H9 (cell line): ENCODE measurements at regions not wholly inside any gene's neighbourhood (a gene's known extent, or its start where the extent isn't known, plus 50 kb on each side); places are given as distances from the start of the nearest gene placed in this dataset.

Source experiments
- DNase-seq: peaks from one replicate; pipeline ENCODE4 v3.0.0-alpha.2; 2017
- H2AFZ ChIP-seq: one replicate; pipeline ENCODE4 v1.6.1; 2013; ENCODE audit warnings: mild to moderate bottlenecking, low read length, control low read depth, moderate library complexity
- H2AK5ac ChIP-seq: 2 replicates; pipeline ENCODE4 v1.6.1; 2013; ENCODE audit warnings: low read length, control low read depth, mixed read lengths; ENCODE audit not compliant: insufficient read length
- H2BK120ac ChIP-seq: one replicate; pipeline ENCODE4 v1.6.1; 2013; ENCODE audit warnings: low read depth, mild to moderate bottlenecking, low read length, control low read depth, inconsistent platforms; ENCODE audit not compliant: poor library complexity, severe bottlenecking
- H2BK12ac ChIP-seq: 2 replicates; pipeline ENCODE4 v1.6.1; 2013; ENCODE audit warnings: low read length, control low read depth, mixed read lengths, low read depth; ENCODE audit not compliant: insufficient read length
- H2BK15ac ChIP-seq: 2 replicates; pipeline ENCODE4 v1.6.1; 2013; ENCODE audit warnings: low read depth, low read length, control low read depth
- H2BK20ac ChIP-seq: one replicate; pipeline ENCODE4 v1.6.1; 2013; ENCODE audit warnings: low read depth, mild to moderate bottlenecking, low read length, control low read depth, inconsistent platforms; ENCODE audit not compliant: poor library complexity, severe bottlenecking
- H2BK5ac ChIP-seq: 2 replicates; pipeline ENCODE4 v1.6.1; 2013; ENCODE audit warnings: low read length, control low read depth, mixed read lengths; ENCODE audit not compliant: insufficient read length
- H3K14ac ChIP-seq: 2 replicates; pipeline ENCODE4 v1.6.1; 2013; ENCODE audit warnings: low read length, control low read depth; ENCODE audit not compliant: insufficient read depth
- H3K18ac ChIP-seq: 2 replicates; pipeline ENCODE4 v1.6.1; 2013; ENCODE audit warnings: low read depth, mild to moderate bottlenecking, mixed read lengths, low read length, control low read depth; ENCODE audit not compliant: insufficient read length
- H3K23ac ChIP-seq: 2 replicates; pipeline ENCODE4 v1.6.1; 2013; ENCODE audit warnings: low read length, control low read depth, mixed read lengths, low read depth; ENCODE audit not compliant: insufficient read length
- H3K23me2 ChIP-seq: 2 replicates; pipeline ENCODE4 v1.6.1; 2013; ENCODE audit warnings: low read depth, mild to moderate bottlenecking, mixed read lengths, low read length, control low read depth; ENCODE audit not compliant: insufficient read length, poor library complexity, severe bottlenecking
- H3K27ac ChIP-seq: 2 replicates; pipeline ENCODE4 v1.5.1; 2013; ENCODE audit warnings: low read length, control low read depth, mixed read lengths, low read depth; ENCODE audit not compliant: insufficient read length
- H3K27me3 ChIP-seq: 2 replicates; pipeline ENCODE4 v1.6.1; 2013; ENCODE audit warnings: low read length, control low read depth, inconsistent platforms; ENCODE audit not compliant: insufficient read depth
- H3K4ac ChIP-seq: 2 replicates; pipeline ENCODE4 v1.6.1; 2013; ENCODE audit warnings: low read depth, mild to moderate bottlenecking, control low read depth, inconsistent platforms, low read length, moderate library complexity
- H3K4me1 ChIP-seq: 2 replicates; pipeline ENCODE4 v1.6.1; 2013; ENCODE audit warnings: low read length, control low read depth, inconsistent platforms; ENCODE audit not compliant: insufficient read depth
- H3K4me2 ChIP-seq: 2 replicates; pipeline ENCODE4 v1.6.1; 2013; ENCODE audit warnings: low read length, control low read depth, mixed read lengths; ENCODE audit not compliant: insufficient read length, insufficient read depth
- H3K56ac ChIP-seq: 2 replicates; pipeline ENCODE4 v1.6.1; 2013; ENCODE audit warnings: low read depth, mild to moderate bottlenecking, mixed read lengths, low read length, control low read depth; ENCODE audit not compliant: insufficient read length
- H3K79me1 ChIP-seq: 2 replicates; pipeline ENCODE4 v1.6.1; 2013; ENCODE audit warnings: low read depth, mild to moderate bottlenecking, moderate library complexity, low read length, control low read depth, inconsistent platforms; ENCODE audit not compliant: insufficient read depth, poor library complexity, severe bottlenecking
- H3K79me2 ChIP-seq: 2 replicates; pipeline ENCODE4 v1.6.1; 2013; ENCODE audit warnings: low read length, control low read depth, inconsistent platforms; ENCODE audit not compliant: insufficient read depth
- H3K9ac ChIP-seq: 2 replicates; pipeline ENCODE4 v1.6.1; 2013; ENCODE audit warnings: low read length, control low read depth, mixed read lengths; ENCODE audit not compliant: insufficient read length; ENCODE audit errors: extremely low read depth
- H3K9me3 ChIP-seq: one replicate; pipeline ENCODE4 v1.6.1; 2013; ENCODE audit warnings: low read depth, low read length, inconsistent platforms; ENCODE audit not compliant: control insufficient read depth
- H3T11ph ChIP-seq: one replicate; pipeline ENCODE4 v1.6.1; 2013; ENCODE audit warnings: mild to moderate bottlenecking, low read length, control low read depth, inconsistent platforms
- H4K20me1 ChIP-seq: one replicate; pipeline ENCODE4 v1.6.1; 2013; ENCODE audit not compliant: control insufficient read depth, insufficient read length, insufficient read depth
- H4K5ac ChIP-seq: 2 replicates; pipeline ENCODE4 v1.6.1; 2013; ENCODE audit warnings: low read depth, mild to moderate bottlenecking, mixed read lengths, low read length, control low read depth; ENCODE audit not compliant: insufficient read length
- H4K8ac ChIP-seq: replicated peaks from 2 replicates; pipeline ENCODE4 v1.6.1; 2013; ENCODE audit warnings: low read length, control low read depth, mixed read lengths, low read depth; ENCODE audit not compliant: insufficient read length
- H4K91ac ChIP-seq: 2 replicates; pipeline ENCODE4 v1.6.1; 2013; ENCODE audit warnings: low read depth, mild to moderate bottlenecking, moderate library complexity, mixed read lengths, low read length, control low read depth; ENCODE audit not compliant: insufficient read length
- H3K27ac Mint-ChIP-seq, 3 experiments: 2 replicates in 2 of 3; 3 replicates in 1 of 3; pipeline ENCODE4 v1.8.0; 2020 to 2021; ENCODE audit warnings: mixed read lengths in 3 of 3, mild to moderate bottlenecking in 1 of 3, moderate library complexity in 1 of 3
- H3K27me3 Mint-ChIP-seq: 2 replicates; pipeline ENCODE4 v1.8.0; 2021; ENCODE audit warnings: low read depth, mild to moderate bottlenecking, moderate library complexity, mixed read lengths
- H3K36me3 Mint-ChIP-seq, 3 experiments: 2 replicates in 2 of 3; 3 replicates in 1 of 3; pipeline ENCODE4 v1.8.0; 2020 to 2021; ENCODE audit warnings: low read depth in 3 of 3, mixed read lengths in 3 of 3; ENCODE audit not compliant: insufficient read depth in 1 of 3
- H3K4me1 Mint-ChIP-seq, 2 experiments: 2 replicates each; pipeline ENCODE4 v1.8.0; 2020; ENCODE audit warnings: mixed read lengths in 2 of 2
- H3K4me3 Mint-ChIP-seq, 2 experiments: 2 replicates in 1 of 2; 3 replicates in 1 of 2; pipeline ENCODE4 v1.8.0; 2020 to 2021; ENCODE audit warnings: mild to moderate bottlenecking in 2 of 2, mixed read lengths in 2 of 2, moderate library complexity in 1 of 2
- H3K9me3 Mint-ChIP-seq, 2 experiments: 2 replicates in 1 of 2; 3 replicates in 1 of 2; pipeline ENCODE4 v1.8.0; 2020; ENCODE audit warnings: mild to moderate bottlenecking in 2 of 2, mixed read lengths in 2 of 2, moderate library complexity in 1 of 2
- WGBS: extraction: QIAGEN DNeasy Blood & Tissue Kit; methylation state at CpG from one replicate; pipeline ENCODE4 v1.1.7; 2013; ENCODE audit warnings: missing lambda C conversion rate, low lambda C conversion rate, mixed read lengths; ENCODE audit not compliant: insufficient read length; ENCODE audit errors: extremely low coverage; 5-methylcytosine and 5-hydroxymethylcytosine counted together
- TF ChIP-seq, protein P1 (sequence below): fragments of 200-600 bp; sonication (generic); conservative IDR thresholded peaks from 3 replicates; pipeline ENCODE4 v1.8.0; 2021; ENCODE audit warnings: antibody characterized with exemption, mild to moderate bottlenecking

DNA sequence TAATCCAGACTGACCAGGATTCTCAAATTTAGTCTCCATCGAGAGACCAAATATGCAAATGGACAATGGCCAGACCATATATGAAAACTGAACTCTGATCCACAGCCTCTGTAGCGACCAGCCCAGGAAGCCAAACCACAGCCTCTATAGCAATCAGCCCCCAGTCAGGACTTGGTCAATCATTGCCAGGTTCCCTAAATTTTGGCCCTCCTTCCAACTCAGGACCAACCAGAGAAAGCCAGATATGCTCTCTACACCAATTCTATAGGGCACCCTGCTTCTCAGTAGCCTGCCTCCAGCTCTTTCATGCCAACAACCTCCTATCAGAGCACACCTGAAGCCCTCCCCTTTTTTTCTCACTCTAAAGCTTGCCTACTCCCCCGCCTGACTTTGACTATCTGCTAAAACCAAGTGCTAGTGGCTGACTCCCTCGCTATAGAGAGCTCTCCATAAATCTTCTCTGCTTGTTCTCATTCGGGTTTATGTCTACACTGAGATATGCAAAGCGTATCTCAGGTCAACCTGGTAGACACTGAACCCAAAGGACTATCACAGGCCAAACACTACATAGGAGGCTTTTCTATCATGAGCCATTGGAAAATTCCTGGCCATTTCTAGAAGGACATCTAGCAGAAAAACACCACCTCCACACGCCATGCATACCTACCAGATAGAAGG, 110.5 kb upstream of the FUT8 start:
- no peak overlapping the region for H2BK20ac ChIP-seq
- H2BK5ac ChIP-seq = no peak overlapping the region
- H3K14ac ChIP-seq = no peak overlapping the region
- H2BK120ac ChIP-seq = no peak overlapping the region
- no peaks in the 10 kb centered on the region for H3K27me3 Mint-ChIP-seq
- no peaks in the 10 kb centered on the region for H3K27me3 ChIP-seq
- no peaks in the 10 kb centered on the region for H4K20me1 ChIP-seq
- H2BK15ac ChIP-seq = no peak overlapping the region
- H3K9me3 Mint-ChIP-seq = no peaks in the 10 kb centered on the region
- TF ChIP-seq, protein P1, sequence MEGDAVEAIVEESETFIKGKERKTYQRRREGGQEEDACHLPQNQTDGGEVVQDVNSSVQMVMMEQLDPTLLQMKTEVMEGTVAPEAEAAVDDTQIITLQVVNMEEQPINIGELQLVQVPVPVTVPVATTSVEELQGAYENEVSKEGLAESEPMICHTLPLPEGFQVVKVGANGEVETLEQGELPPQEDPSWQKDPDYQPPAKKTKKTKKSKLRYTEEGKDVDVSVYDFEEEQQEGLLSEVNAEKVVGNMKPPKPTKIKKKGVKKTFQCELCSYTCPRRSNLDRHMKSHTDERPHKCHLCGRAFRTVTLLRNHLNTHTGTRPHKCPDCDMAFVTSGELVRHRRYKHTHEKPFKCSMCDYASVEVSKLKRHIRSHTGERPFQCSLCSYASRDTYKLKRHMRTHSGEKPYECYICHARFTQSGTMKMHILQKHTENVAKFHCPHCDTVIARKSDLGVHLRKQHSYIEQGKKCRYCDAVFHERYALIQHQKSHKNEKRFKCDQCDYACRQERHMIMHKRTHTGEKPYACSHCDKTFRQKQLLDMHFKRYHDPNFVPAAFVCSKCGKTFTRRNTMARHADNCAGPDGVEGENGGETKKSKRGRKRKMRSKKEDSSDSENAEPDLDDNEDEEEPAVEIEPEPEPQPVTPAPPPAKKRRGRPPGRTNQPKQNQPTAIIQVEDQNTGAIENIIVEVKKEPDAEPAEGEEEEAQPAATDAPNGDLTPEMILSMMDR = no peak
- no peak overlapping the region for H3T11ph ChIP-seq
- H3K4me3 Mint-ChIP-seq = no peak overlapping the region
- H3K36me3 Mint-ChIP-seq = no peaks in the 10 kb centered on the region
- H3K4me2 ChIP-seq = no peak overlapping the region
- no peak overlapping the region; a peak in 1 of 7 replicates for H3K27ac Mint-ChIP-seq
- no peak overlapping the region for H4K8ac ChIP-seq
- H3K56ac ChIP-seq = no peak overlapping the region
- H3K79me1 ChIP-seq = no peaks in the 10 kb centered on the region
- no peak overlapping the region for H4K91ac ChIP-seq
- H3K23me2 ChIP-seq = no peaks in the 10 kb centered on the region
- H3K4ac ChIP-seq = no peak overlapping the region
- no peak overlapping the region for H4K5ac ChIP-seq
- no peak overlapping the region for H3K9ac ChIP-seq
- H2AK5ac ChIP-seq = no peak overlapping the region
- peaks cover 30 to 36% of the 10 kb centered on the region in 2 experiments for H3K4me1 Mint-ChIP-seq
- no peak for DNase-seq
- H3K23ac ChIP-seq = no peak overlapping the region
- no peak overlapping the region for H3K18ac ChIP-seq
- H2BK12ac ChIP-seq = no peak overlapping the region
- H2AFZ ChIP-seq = no peak overlapping the region
- H3K9me3 ChIP-seq = no peaks in the 10 kb centered on the region
- H3K27ac ChIP-seq = no peak overlapping the region
- WGBS = no CpG with 5 or more reads among the region's 7 CpGs
- H3K4me1 ChIP-seq = no peaks in the 10 kb centered on the region; the same call in 1 of the 2 replicates
- H3K79me2 ChIP-seq = no peaks in the 10 kb centered on the region
